K562 (cell line): ENCODE measurements at regions not wholly inside any gene's neighbourhood (a gene's known extent, or its start where the extent isn't known, plus 50 kb on each side); places are given as distances from the start of the nearest gene placed in this dataset.

Source experiments
- ATAC-seq: fragments of 200-7000 bp; cut with Tn5 transposase; 3 replicates; pipeline ENCODE4 v1.9.1; 2020; ENCODE audit warnings: moderate library complexity
- BruUV-seq: library from RNA; stranded (reverse); fragments of 400-500 nt; replicated peaks from 2 replicates; lab custom pipeline; 2021; lab: Mats Ljungman, UMichigan
- CTCF ChIA-PET: fragments of 300-600 bp; formaldehyde crosslinking; extraction: SDS; loops from one replicate; lab custom pipeline; 2021; ENCODE audit warnings: low intra/inter-chr PET ratio; lab: Yijun Ruan, JAX
- POLR2A ChIA-PET: fragments of 300-600, 350-650 bp; sonication (Branson Sonifier 250); formaldehyde crosslinking; extraction: SDS; loops from one replicate; lab custom pipeline; 2021; ENCODE audit warnings: antibody characterized with exemption, inconsistent platforms; lab: Yijun Ruan, JAX
- DNase-seq, 4 experiments: peaks; one replicate each; pipeline versions ENCODE4 v3.0.0 to v3.0.0-alpha.2; 2011 to 2018; ENCODE audit warnings: low spot score in 3 of 4, mixed read lengths in 3 of 4; ENCODE audit errors: extremely low read depth in 1 of 4
- FAIRE-seq: peaks from 2 replicates; lab custom pipeline; 2011; peaks lifted over from hg19 to GRCh38; lab: Jason Lieb, UNC
- H2AFZ ChIP-seq: 2 replicates; pipeline ENCODE4 v1.6.0; 2011; ENCODE audit warnings: low read depth, low read length, control low read depth, inconsistent platforms
- H3K27ac ChIP-seq: fragments of 200-600 bp; 3 replicates; pipeline ENCODE4 v1.8.0; 2011; ENCODE audit warnings: low read depth, mild to moderate bottlenecking, control low read depth, inconsistent platforms, low read length, moderate library complexity, mixed read lengths; ENCODE audit errors: extremely low read depth
- H3K27me3 ChIP-seq, 2 experiments: fragments of 300-600 bp in 1 of 2; 2 replicates in 1 of 2; 3 replicates in 1 of 2; pipeline versions ENCODE4 v1.6.0 to v1.8.0; 2011; ENCODE audit warnings: inconsistent platforms in 2 of 2, low read length in 2 of 2, mild to moderate bottlenecking in 1 of 2, mixed read lengths in 1 of 2, moderate library complexity in 1 of 2; ENCODE audit not compliant: control insufficient read depth in 2 of 2, insufficient read depth in 2 of 2
- H3K36me3 ChIP-seq: fragments of 300-600 bp; 3 replicates; pipeline ENCODE4 v1.8.0; 2011; ENCODE audit warnings: mild to moderate bottlenecking, low read length, inconsistent platforms; ENCODE audit not compliant: control insufficient read depth, insufficient read depth
- H3K4me1 ChIP-seq, 2 experiments: fragments of 200-600 bp in 1 of 2; replicated peaks in 1 of 2; 2 replicates in 1 of 2; 3 replicates in 1 of 2; pipeline versions ENCODE4 v1.5.1 to v1.8.0; 2011; ENCODE audit warnings: inconsistent platforms in 2 of 2, low read length in 2 of 2, mild to moderate bottlenecking in 1 of 2, mixed read lengths in 1 of 2, moderate library complexity in 1 of 2; ENCODE audit not compliant: control insufficient read depth in 2 of 2, insufficient read depth in 2 of 2
- H3K4me2 ChIP-seq: 2 replicates; pipeline ENCODE4 v1.6.1; 2011; ENCODE audit warnings: low read length, control low read depth, inconsistent platforms, mixed read lengths; ENCODE audit not compliant: insufficient read depth
- H3K4me3 ChIP-seq: fragments of 200-600 bp; sonication (generic), shearing (Covaris generic); 2 replicates; pipeline ENCODE4 v1.5.1; 2016; ENCODE audit warnings: control low read depth, inconsistent platforms
- H3K79me2 ChIP-seq: fragments of 200-600 bp; 3 replicates; pipeline ENCODE4 v1.8.0; 2011; ENCODE audit warnings: low read length, inconsistent platforms; ENCODE audit not compliant: control insufficient read depth, insufficient read depth
- H3K9ac ChIP-seq, 2 experiments: 2 replicates each; pipeline versions ENCODE4 v1.6.0 to v1.6.1; 2011; ENCODE audit warnings: low read depth in 2 of 2, low read length in 2 of 2, control low read depth in 1 of 2, inconsistent platforms in 1 of 2, mild to moderate bottlenecking in 1 of 2, mixed read lengths in 1 of 2; ENCODE audit not compliant: insufficient read depth in 1 of 2
- H3K9me1 ChIP-seq: one replicate; pipeline ENCODE4 v1.6.0; 2011; ENCODE audit warnings: inconsistent platforms, mild to moderate bottlenecking, low read length, moderate library complexity; ENCODE audit not compliant: control insufficient read depth, insufficient read depth
- H3K9me3 ChIP-seq: replicated peaks from 2 replicates; pipeline ENCODE4 v1.5.1; 2011; ENCODE audit warnings: low read depth, low read length, inconsistent platforms; ENCODE audit not compliant: control insufficient read depth, insufficient read depth
- H4K20me1 ChIP-seq: replicated peaks from 2 replicates; pipeline ENCODE4 v1.6.1; 2011; ENCODE audit warnings: low read length, inconsistent platforms, mixed read lengths; ENCODE audit not compliant: control insufficient read depth, insufficient read depth
- BRF1 ChIP-seq: IDR thresholded peaks from 3 replicates; pipeline ENCODE4 v1.6.1; 2011; ENCODE audit warnings: borderline replicate concordance, mild to moderate bottlenecking; ENCODE audit not compliant: insufficient read length; ENCODE audit errors: extremely low read depth
- CBX8 ChIP-seq: fragments of 200-600 bp; sonication (generic); IDR thresholded peaks from 2 replicates; pipeline ENCODE4 v1.6.1; 2012; ENCODE audit warnings: borderline replicate concordance, mixed run types, low read depth, mild to moderate bottlenecking, moderate library complexity, mixed read lengths, low read length, control low read depth, inconsistent platforms; ENCODE audit not compliant: poor library complexity, severe bottlenecking; ENCODE audit errors: extremely low read depth
- EGR1 ChIP-seq: fragments of 450-650 bp; conservative IDR thresholded peaks from 2 replicates; pipeline ENCODE4 v1.6.1; 2017; ENCODE audit warnings: mild to moderate bottlenecking
- HMGN3 ChIP-seq: IDR thresholded peaks from 2 replicates; pipeline ENCODE4 v1.6.1; 2011; ENCODE audit warnings: borderline replicate concordance, low read depth, mild to moderate bottlenecking, mixed read lengths, low read length; ENCODE audit not compliant: insufficient read length; ENCODE audit errors: extremely low read depth
- SAFB ChIP-seq: fragments of 200-400 bp; formaldehyde crosslinking; IDR thresholded peaks from 2 replicates; pipeline ENCODE4 v1.6.1; 2017; ENCODE audit warnings: low read depth, low read length, borderline replicate concordance
- ZFP91 ChIP-seq: sonication (generic); formaldehyde crosslinking; IDR thresholded peaks from 2 replicates; pipeline ENCODE4 v1.8.0; 2022; ENCODE audit warnings: mild to moderate bottlenecking, missing genetic modification reagents
- ZNF408 ChIP-seq: fragments of 250-450 bp; sonication (Bioruptor Pico); IDR thresholded peaks from 2 replicates; pipeline ENCODE4 v1.4.0; 2020; ENCODE audit warnings: low read depth, mild to moderate bottlenecking, moderate library complexity
- ZNF431 ChIP-seq: sonication (generic); formaldehyde crosslinking; IDR thresholded peaks from 2 replicates; pipeline ENCODE4 v1.8.0; 2022; ENCODE audit warnings: mild to moderate bottlenecking, missing genetic modification reagents
- in situ Hi-C: fragments of 300-500 bp; cut with MboI; formaldehyde crosslinking; loops from 4 replicates; pipeline ENCODE4 v1.15.0; 2018; ENCODE audit warnings: inconsistent platforms, mixed read lengths
- intact Hi-C: fragments of 100-400 bp; cut with micrococcal nuclease; formaldehyde crosslinking; loops from 2 replicates; pipeline ENCODE4 v1.14.2; 2022
- TF ChIP-seq, protein P1 (sequence below): fragments of 200-400 bp; formaldehyde crosslinking; IDR thresholded peaks from 2 replicates; pipeline ENCODE4 v1.6.1; 2017; ENCODE audit warnings: mild to moderate bottlenecking, low read depth, low read length, moderate library complexity

DNA sequence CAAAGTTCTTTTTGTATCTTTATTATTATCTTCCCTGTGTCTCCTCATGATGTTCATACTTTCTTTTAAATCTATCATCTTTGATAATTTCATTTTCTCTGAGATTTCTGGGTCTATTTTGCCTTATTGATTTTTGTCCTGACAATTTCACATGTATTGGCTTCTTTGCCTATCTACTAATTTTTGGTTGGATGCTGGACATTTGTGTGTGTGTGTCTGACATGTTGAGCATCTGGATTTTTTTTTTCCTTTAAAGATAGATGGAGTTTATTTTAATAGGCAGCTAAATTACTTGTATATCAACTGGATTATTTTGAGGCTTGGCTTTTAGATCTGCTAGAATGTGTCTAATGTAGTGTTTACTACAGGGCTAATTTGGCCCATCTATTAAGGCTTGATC lies 178.0 kb upstream of the MOCS2 start:
- ATAC-seq = no peak
- in situ Hi-C loops = no loop called here
- no peak for FAIRE-seq
- no peaks in the 10 kb centered on the region for H3K9me1 ChIP-seq
- ChIA-PET CTCF (no interaction called here), POLR2A (no interaction called here)
- no peaks in the 10 kb centered on the region for H3K36me3 ChIP-seq
- no peaks in the 10 kb centered on the region for H3K4me1 ChIP-seq
- no peak overlapping the region for H3K4me2 ChIP-seq
- DNase-seq = no peak
- H3K27ac ChIP-seq = no peak overlapping the region
- intact Hi-C loops = no loop called here
- peaks cover 0 to 4% of the 10 kb centered on the region in 2 experiments; a peak in 1 of 5 replicates for H3K27me3 ChIP-seq
- H3K9me3 ChIP-seq = no peaks in the 10 kb centered on the region
- H2AFZ ChIP-seq = no peak overlapping the region
- H4K20me1 ChIP-seq = no peaks in the 10 kb centered on the region
- H3K9ac ChIP-seq = no peak overlapping the region
- H3K79me2 ChIP-seq = no peaks in the 10 kb centered on the region
- no peak overlapping the region for H3K4me3 ChIP-seq
- no TSS peak for BruUV-seq
- TF ChIP-seq EGR1 = no peak
- no peak for TF ChIP-seq SAFB
- TF ChIP-seq BRF1 = no peak
- no peak for TF ChIP-seq CBX8
- no peak for TF ChIP-seq ZFP91
- TF ChIP-seq ZNF431 (CRISPR knock-in tag) = no peak
- TF ChIP-seq, protein P1, sequence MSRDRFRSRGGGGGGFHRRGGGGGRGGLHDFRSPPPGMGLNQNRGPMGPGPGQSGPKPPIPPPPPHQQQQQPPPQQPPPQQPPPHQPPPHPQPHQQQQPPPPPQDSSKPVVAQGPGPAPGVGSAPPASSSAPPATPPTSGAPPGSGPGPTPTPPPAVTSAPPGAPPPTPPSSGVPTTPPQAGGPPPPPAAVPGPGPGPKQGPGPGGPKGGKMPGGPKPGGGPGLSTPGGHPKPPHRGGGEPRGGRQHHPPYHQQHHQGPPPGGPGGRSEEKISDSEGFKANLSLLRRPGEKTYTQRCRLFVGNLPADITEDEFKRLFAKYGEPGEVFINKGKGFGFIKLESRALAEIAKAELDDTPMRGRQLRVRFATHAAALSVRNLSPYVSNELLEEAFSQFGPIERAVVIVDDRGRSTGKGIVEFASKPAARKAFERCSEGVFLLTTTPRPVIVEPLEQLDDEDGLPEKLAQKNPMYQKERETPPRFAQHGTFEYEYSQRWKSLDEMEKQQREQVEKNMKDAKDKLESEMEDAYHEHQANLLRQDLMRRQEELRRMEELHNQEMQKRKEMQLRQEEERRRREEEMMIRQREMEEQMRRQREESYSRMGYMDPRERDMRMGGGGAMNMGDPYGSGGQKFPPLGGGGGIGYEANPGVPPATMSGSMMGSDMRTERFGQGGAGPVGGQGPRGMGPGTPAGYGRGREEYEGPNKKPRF = no peak
- no peak for TF ChIP-seq HMGN3
- TF ChIP-seq ZNF408 (CRISPR knock-in tag) = no peak
